WTC11 (cell line): ENCODE measurements at regions not wholly inside any gene's neighbourhood (a gene's known extent, or its start where the extent isn't known, plus 50 kb on each side); places are given as distances from the start of the nearest gene placed in this dataset.
A peak's percentile ranks its signal among the peaks of the same experiment; 100 is the strongest.

Source experiments
- ATAC-seq: fragments of 200-7000 bp; cut with Tn5 transposase; 2 replicates; pipeline ENCODE4 v1.10.0; 2021; ENCODE audit warnings: mild to moderate bottlenecking, moderate library complexity
- CTCF ChIA-PET: fragments of 300-600 bp; sonication (Branson Sonifier 250); formaldehyde crosslinking; loops from one replicate; lab custom pipeline; 2021; ENCODE audit warnings: antibody characterized with exemption; lab: Charles Lee
- POLR2A ChIA-PET: fragments of 350-600 bp; sonication (Branson Sonifier 250); formaldehyde crosslinking; loops from one replicate; lab custom pipeline; 2021; ENCODE audit warnings: antibody characterized with exemption; lab: Charles Lee
- DNase-seq: peaks from one replicate; pipeline ENCODE4 v3.0.0; 2021; ENCODE audit warnings: low spot score
- H3K27ac Mint-ChIP-seq: 2 replicates; pipeline ENCODE4 v1.8.0; 2021; ENCODE audit warnings: mixed read lengths
- H3K27me3 Mint-ChIP-seq: 2 replicates; pipeline ENCODE4 v1.8.0; 2021; ENCODE audit warnings: low read depth, mild to moderate bottlenecking, moderate library complexity, mixed read lengths
- H3K36me3 Mint-ChIP-seq: 2 replicates; pipeline ENCODE4 v1.8.0; 2021; ENCODE audit warnings: mixed read lengths
- H3K4me1 Mint-ChIP-seq: 2 replicates; pipeline ENCODE4 v1.8.0; 2022; ENCODE audit warnings: mixed read lengths
- H3K4me3 Mint-ChIP-seq: 2 replicates; pipeline ENCODE4 v1.8.0; 2021; ENCODE audit warnings: mild to moderate bottlenecking, moderate library complexity, mixed read lengths
- H3K9me3 Mint-ChIP-seq: 2 replicates; pipeline ENCODE4 v1.8.0; 2021; ENCODE audit warnings: mixed read lengths
- ATF1 ChIP-seq: sonication (generic); formaldehyde crosslinking; IDR thresholded peaks from 2 replicates; pipeline ENCODE4 v1.8.1; 2023; ENCODE audit warnings: mild to moderate bottlenecking, moderate library complexity, missing genetic modification reagents
- CBFB ChIP-seq: sonication (generic); formaldehyde crosslinking; IDR thresholded peaks from 2 replicates; pipeline ENCODE4 v1.8.1; 2022; ENCODE audit warnings: mild to moderate bottlenecking, low read depth, missing genetic modification reagents
- CDX4 ChIP-seq: fragments of 250-450 bp; sonication (Bioruptor Pico); IDR thresholded peaks from 2 replicates; pipeline ENCODE4 v1.9.0; 2021; ENCODE audit warnings: moderate library complexity, mild to moderate bottlenecking, inconsistent platforms, borderline replicate concordance
- CREM ChIP-seq: sonication (generic); formaldehyde crosslinking; IDR thresholded peaks from 2 replicates; pipeline ENCODE4 v1.8.1; 2022; ENCODE audit warnings: mild to moderate bottlenecking, missing genetic modification reagents, moderate library complexity
- ELF4 ChIP-seq: sonication (generic); formaldehyde crosslinking; IDR thresholded peaks from 2 replicates; pipeline ENCODE4 v1.8.1; 2022; ENCODE audit warnings: low read depth, mild to moderate bottlenecking, moderate library complexity, missing genetic modification reagents
- ESRRA ChIP-seq: sonication (generic); formaldehyde crosslinking; IDR thresholded peaks from 2 replicates; pipeline ENCODE4 v1.8.1; 2022; ENCODE audit warnings: mild to moderate bottlenecking, missing genetic modification reagents, borderline replicate concordance
- GRHL2 ChIP-seq: fragments of 250-450 bp; sonication (Bioruptor Pico); IDR thresholded peaks from 2 replicates; pipeline ENCODE4 v1.8.0; 2022; ENCODE audit warnings: mild to moderate bottlenecking, moderate library complexity; ENCODE audit not compliant: insufficient replicate concordance, severe bottlenecking
- JUN ChIP-seq: sonication (generic); formaldehyde crosslinking; IDR thresholded peaks from 2 replicates; pipeline ENCODE4 v1.8.0; 2023; ENCODE audit warnings: mild to moderate bottlenecking, missing genetic modification reagents
- NR1H2 ChIP-seq: sonication (generic); formaldehyde crosslinking; IDR thresholded peaks from 2 replicates; pipeline ENCODE4 v1.9.0; 2021; ENCODE audit warnings: mild to moderate bottlenecking, moderate library complexity, missing genetic modification reagents
- PRDM15 ChIP-seq: sonication (generic); formaldehyde crosslinking; IDR thresholded peaks from 2 replicates; pipeline ENCODE4 v1.8.0; 2022; ENCODE audit warnings: missing genetic modification reagents
- USF2 ChIP-seq: sonication (generic); formaldehyde crosslinking; IDR thresholded peaks from 2 replicates; pipeline ENCODE4 v1.8.1; 2023; ENCODE audit warnings: mild to moderate bottlenecking, missing genetic modification reagents, moderate library complexity
- ZNF263 ChIP-seq: sonication (generic); formaldehyde crosslinking; IDR thresholded peaks from 2 replicates; pipeline ENCODE4 v1.8.1; 2022; ENCODE audit warnings: low read depth, mild to moderate bottlenecking, moderate library complexity, missing genetic modification reagents
- ZNF281 ChIP-seq: sonication (generic); formaldehyde crosslinking; IDR thresholded peaks from 2 replicates; pipeline ENCODE4 v1.8.0; 2023; ENCODE audit warnings: mild to moderate bottlenecking, missing genetic modification reagents
- ZNF512 ChIP-seq: sonication (generic); formaldehyde crosslinking; IDR thresholded peaks from 2 replicates; pipeline ENCODE4 v1.8.1; 2022; ENCODE audit warnings: missing genetic modification reagents, borderline replicate concordance

GRCh38 chr1:208531003-208531750 is 287.0 kb upstream of the PLXNA2 start (continued):
- TF ChIP-seq PRDM15 (CRISPR knock-in tag) (no peak), CBFB (CRISPR knock-in tag) (no peak), GRHL2 (no peak), CREM (CRISPR knock-in tag) (no peak)

- CTCF ChIA-PET: interaction anchor here (1.2 kb wide), 1 partner anchor 57 kb away, joined by 3 read pairs; no protein-coding TSS in a partner anchor
- TF ChIP-seq NR1H2 (CRISPR knock-in tag) (no peak), ZNF263 (CRISPR knock-in tag) (no peak), ESRRA (CRISPR knock-in tag) (no peak), ATF1 (CRISPR knock-in tag) (no peak), ELF4 (CRISPR knock-in tag) (no peak), CDX4 (CRISPR knock-in tag) (no peak), ZNF512 (CRISPR knock-in tag) (no peak), USF2 (no peak), ZNF281 (CRISPR knock-in tag) (no peak), JUN (CRISPR knock-in tag) (no peak)
- ATAC-seq (peak; percentile 36; the same call in 1 of the 2 replicates), DNase-seq (no peak)
- Mint-ChIP-seq H3K27ac (no peak overlapping the region), H3K9me3 (no peaks in the 10 kb centered on the region), H3K4me1 (peaks cover 52% of the 10 kb centered on the region), H3K27me3 (no peaks in the 10 kb centered on the region), H3K36me3 (no peaks in the 10 kb centered on the region), H3K4me3 (no peak overlapping the region)
- POLR2A ChIA-PET: no interaction called here
These were observed 289.8 kb upstream of the PLXNA2 start for GRCh38 chr1:208533746-208534598.
